HUDEP-2 (cell line): ENCODE measurements at regions not wholly inside any gene's neighbourhood (a gene's known extent, or its start where the extent isn't known, plus 50 kb on each side); places are given as distances from the start of the nearest gene placed in this dataset.
"Not testable (repeated sequence)": the region's sequence is repeated elsewhere in the genome, so short reads cannot be mapped to it uniquely, and the experiment has no call there.

Experiments used
- DNase-seq, 76 experiments: peaks; one replicate each; lab custom pipeline; 2025; ENCODE audit not compliant: unreplicated experiment in 76 of 76; lab: John Stamatoyannopoulos, UW

GRCh38 chr19:33866696-33867095 lies 70.0 kb downstream of the KCTD15 start:
- no peak for DNase-seq

DNA sequence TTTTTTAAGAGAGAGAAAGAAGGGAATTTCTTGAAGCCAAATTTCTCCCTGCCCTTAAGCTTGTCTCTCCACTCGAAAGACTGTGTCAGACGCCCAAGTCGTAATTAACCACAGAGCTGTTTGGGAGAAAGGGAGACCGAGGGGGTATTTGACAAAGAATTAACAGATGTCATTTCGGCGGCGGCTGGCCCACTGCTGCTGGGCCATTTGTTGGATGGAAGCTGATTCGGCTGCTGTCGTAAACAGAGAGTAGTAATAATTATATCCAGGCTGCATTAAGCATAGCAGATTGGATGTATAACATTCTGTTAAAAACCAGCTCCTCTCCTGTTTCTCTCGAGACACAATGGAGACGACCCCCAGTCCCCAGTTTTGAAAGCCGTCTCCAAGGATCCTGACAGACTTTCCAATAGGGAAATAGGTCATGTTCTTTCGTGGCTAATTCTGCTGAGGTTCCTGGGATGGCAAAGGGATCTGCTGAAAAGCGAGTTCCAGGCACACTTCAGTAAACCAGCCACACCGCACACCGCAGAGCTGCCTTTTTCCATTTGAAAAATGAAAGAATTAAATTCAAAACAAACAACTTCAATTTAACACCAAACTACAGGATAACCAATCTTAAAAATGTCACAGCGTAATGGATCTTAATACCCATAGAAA lies 71.5 kb downstream of the KCTD15 start:
- DNase-seq, result no peak

- no peak for DNase-seq
These were observed 72.2 kb downstream of the KCTD15 start for GRCh38 chr19:33868788-33869412.

GRCh38 chr19:33870298-33870932 lies 73.7 kb downstream of the KCTD15 start:
- DNase-seq, result not testable (repeated sequence)

GRCh38 chr19:33871605-33872004 lies 74.9 kb downstream of the KCTD15 start:
- DNase-seq, result no peak

GRCh38 chr19:33872445-33873320 lies 76.0 kb downstream of the KCTD15 start:
- no peak for DNase-seq

GRCh38 chr19:33875071-33875470 lies 78.4 kb downstream of the KCTD15 start:
- no peak for DNase-seq

GRCh38 chr19:33876192-33876591 lies 79.5 kb downstream of the KCTD15 start:
- no peak for DNase-seq

DNA sequence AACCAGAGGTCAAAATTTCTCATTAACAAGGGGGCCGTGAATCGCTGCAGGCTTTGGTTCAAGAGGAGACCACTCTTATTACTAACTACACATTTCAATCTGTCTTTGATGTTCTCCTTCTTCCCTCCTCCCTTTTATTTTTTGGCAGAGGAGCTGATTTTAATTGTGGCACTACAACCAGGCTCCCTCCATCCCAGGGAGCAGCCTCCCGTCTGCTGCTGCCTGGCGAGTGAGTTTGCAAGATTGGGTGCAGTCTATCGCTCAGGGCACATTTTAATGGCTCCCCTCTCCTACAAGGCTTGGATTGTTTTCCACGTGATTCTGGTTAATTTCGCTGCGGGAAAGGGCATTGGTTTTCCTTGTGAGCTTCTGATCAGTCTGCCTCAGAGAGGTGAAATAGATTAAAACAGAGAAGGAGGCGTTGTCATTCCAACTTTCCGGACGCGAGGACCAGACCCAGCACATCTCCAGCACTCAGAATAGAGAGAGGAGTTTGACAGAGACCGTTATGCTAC lies 81.4 kb downstream of the KCTD15 start:
- no peak for DNase-seq

DNA sequence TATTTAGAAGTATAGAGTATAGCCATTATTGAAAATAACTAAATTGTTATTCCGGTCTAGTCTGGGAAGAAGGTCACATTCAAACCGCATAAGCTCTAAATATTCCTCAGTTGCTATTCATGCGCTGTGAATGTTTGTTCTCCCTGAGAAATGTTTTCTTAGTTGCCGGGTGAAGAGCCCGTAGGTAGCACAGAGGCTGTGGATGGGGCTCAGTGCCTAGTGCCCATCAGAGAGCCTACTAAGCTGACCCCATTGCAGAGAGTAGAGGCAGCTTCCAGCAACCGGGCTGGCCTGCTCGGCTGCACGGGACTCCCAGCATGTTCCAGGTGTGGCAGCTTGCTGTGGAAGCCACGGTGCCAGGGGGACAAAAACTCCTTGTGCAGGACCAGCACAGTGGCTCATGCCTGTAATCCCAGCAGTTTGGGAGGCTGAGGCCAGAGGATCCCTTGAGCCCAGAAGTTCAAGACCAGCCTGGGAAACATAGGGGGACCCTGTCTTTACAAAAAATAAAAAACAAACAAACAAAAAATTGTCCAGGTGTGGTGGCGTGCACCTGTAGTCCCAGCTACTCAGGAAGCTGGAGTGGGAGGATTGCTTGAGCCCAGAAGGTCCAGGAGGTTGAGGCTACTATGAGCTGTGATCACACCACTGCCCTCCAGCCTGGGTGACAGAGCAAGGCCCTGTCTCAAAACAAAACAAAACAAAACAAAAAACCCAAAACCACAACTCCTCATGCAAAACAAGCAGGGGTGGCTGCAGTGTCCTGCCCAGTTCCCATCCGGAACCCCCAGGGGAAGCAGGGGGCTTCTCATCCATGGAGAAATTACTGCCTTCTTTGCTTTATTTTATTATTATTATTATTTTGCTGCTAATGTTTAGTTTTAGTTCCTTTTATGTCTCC lies 82.5 kb downstream of the KCTD15 start:
- no peak for DNase-seq

GRCh38 chr19:33879818-33880575 lies 83.3 kb downstream of the KCTD15 start:
- DNase-seq, result no peak

- no peak for DNase-seq
These were observed 87.3 kb downstream of the KCTD15 start for GRCh38 chr19:33883859-33884519.

DNA sequence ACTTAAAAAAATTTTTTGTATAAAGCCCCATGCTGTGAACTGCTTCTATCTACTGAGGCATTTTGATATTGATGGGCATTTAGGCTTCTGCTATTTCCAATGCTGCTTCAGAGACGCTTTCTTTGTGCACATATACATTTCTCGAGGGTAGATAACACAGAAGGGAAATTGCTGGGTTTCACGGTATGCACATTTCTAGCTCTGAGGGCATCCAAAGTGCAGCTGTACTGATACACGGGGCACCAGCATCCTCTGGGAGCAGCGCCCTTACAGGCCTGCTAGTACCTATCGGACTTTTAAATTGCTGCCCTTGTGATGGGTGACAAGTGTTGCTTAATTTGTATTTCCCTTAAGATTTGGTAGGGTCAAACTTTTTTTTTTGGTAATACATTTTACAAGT lies 88.6 kb downstream of the KCTD15 start:
- DNase-seq, result no peak

DNA sequence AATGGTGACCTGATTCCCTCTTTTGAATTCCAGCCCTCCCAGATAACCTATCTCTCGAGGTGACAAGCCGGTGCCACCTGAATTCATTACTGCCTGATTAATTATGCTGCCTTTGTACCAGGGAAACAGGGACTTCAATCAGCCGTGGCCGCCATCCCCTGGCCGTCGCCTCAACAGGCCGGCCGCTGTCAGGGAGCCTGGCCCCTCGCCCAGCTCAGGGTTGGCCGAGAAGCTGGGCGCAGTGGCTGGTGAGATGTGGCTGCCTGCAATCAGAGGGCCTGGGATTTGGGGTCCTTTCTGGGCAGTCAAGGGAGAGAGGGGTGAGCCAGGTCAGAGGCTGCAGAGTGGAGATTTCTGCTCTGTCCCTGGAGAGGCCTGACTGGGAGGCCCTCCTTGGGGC lies 91.2 kb downstream of the KCTD15 start:
- DNase-seq, result no peak

DNA sequence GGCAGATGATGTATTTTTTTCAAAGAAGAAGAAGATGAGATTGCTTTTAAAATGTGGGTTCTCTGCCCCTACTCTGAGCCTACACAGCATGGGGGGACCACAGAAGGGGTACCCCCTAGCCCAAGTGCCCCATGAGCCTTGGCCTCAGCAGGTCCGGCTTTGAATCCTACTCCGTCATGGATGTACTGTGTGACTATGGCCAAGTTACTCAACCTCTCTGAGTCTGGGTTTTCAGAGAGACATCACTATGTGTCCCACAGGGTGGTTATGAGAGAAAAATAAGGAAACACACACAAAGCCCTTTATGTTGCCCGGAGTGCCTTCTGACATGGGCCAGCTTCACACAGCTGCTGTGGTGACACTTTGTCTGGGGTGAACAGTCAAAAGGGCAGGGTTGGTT lies 92.0 kb downstream of the KCTD15 start:
- DNase-seq, result no peak

GRCh38 chr19:33890569-33890968 lies 93.9 kb downstream of the KCTD15 start:
- no peak for DNase-seq

DNA sequence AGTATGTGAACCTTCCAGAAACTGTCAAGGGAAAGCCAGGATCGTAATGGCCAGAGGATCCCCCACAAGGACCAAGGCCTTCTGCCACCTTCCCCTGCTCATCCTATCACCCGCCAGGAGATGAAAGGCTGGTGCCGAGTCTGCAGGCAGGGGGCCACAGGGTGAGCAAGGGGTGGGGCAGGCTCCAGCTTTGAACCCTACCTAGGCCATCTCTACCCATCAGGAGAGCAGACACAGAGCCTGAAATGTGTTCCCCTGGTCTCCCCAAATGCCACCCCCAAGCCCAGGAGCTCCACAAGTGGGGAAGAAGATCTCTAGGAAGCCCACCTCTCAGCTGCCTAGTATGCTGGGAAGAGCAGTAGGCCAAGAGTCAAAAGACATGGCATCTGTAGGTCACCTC lies 95.1 kb downstream of the KCTD15 start:
- DNase-seq, result no peak

DNA sequence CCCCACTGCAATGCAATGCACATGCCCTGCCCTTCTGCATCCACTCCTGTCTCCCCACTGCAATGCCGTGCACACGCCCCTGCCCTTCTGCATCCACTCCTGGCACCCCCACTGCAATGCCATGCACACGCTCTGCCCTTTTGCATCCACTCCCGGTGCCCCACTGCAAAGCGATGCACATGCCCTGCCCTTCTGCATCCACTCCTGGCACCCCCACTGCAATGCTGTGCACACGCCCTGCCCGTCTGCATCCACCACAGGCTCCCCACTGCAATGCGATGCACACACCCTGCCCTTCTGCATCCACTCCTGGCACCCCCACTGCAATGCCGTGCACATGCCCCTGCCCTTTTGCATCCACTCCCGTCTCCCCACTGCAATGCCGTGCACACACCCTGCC lies 98.1 kb downstream of the KCTD15 start:
- DNase-seq, result no peak

GRCh38 chr19:33895366-33895765 lies 98.7 kb downstream of the KCTD15 start:
- no peak for DNase-seq
